NCI-H524 treated with DMSO at 0.1 percent for 48 hours (cell line): ENCODE measurements at regions not wholly inside any gene's neighbourhood (a gene's known extent, or its start where the extent isn't known, plus 50 kb on each side); places are given as distances from the start of the nearest gene placed in this dataset.
A peak's percentile ranks its signal among the peaks of the same experiment; 100 is the strongest.
"Not testable (repeated sequence)": the region's sequence is repeated elsewhere in the genome, so short reads cannot be mapped to it uniquely, and the experiment has no call there.

Experiments used
- DNase-seq: peaks from one replicate; lab custom pipeline; 2025; lab: John Stamatoyannopoulos, UW

- peak; percentile 20 for DNase-seq
Observed at GRCh38 chr18:57881818-57882413, 78.8 kb upstream of the ATP8B1 start.

GRCh38 chr18:57879924-57880323 lies 76.8 kb upstream of the ATP8B1 start:
- DNase-seq: not testable (repeated sequence)

GRCh38 chr18:57869221-57869620 lies 66.1 kb upstream of the ATP8B1 start:
- DNase-seq: no peak

GRCh38 chr18:57866355-57866754 lies 63.2 kb upstream of the ATP8B1 start:
- no peak for DNase-seq

GRCh38 chr18:57864615-57865121 lies 61.6 kb upstream of the ATP8B1 start:
- no peak for DNase-seq

GRCh38 chr18:57863706-57864105 lies 60.6 kb upstream of the ATP8B1 start:
- no peak for DNase-seq

GRCh38 chr18:57859314-57859713 lies 56.2 kb upstream of the ATP8B1 start:
- no peak for DNase-seq

- no peak for DNase-seq
Observed at GRCh38 chr18:57856557-57857280, 53.6 kb upstream of the ATP8B1 start.

GRCh38 chr18:57856128-57856527 lies 53.0 kb upstream of the ATP8B1 start:
- DNase-seq: no peak

- no peak for DNase-seq
Observed at GRCh38 chr18:57855551-57855950, 52.4 kb upstream of the ATP8B1 start.

- no peak for DNase-seq
Observed at GRCh38 chr18:57854726-57855125, 51.6 kb upstream of the ATP8B1 start.

GRCh38 chr18:57853864-57854263 lies 50.7 kb upstream of the ATP8B1 start:
- no peak for DNase-seq

GRCh38 chr18:57853133-57853532 lies 50.0 kb upstream of the ATP8B1 start:
- DNase-seq: no peak
